ENCODE measurements at regions not wholly inside any gene's neighbourhood (a gene's known extent, or its start where the extent isn't known, plus 50 kb on each side); places are given as distances from the start of the nearest gene placed in this dataset.

DNA sequence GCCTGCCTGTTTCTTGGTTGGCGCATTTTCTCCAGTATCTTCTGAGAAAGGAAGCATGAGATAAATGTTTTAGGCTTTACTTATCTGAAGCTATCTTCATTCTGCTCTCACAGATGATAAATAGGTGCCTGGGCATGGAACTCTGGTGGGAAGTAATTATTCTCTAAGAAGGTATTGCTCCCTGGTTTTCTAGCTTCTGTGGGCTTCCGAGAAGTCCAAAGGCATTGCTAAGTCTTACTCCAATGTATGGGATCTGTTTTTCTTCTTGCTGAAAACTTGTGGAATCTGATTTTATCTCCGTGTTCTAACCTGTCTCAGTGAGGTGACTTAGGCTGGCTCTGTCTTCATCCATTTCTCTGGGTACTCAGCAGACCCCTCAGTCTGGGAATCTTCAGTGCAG, 224.4 kb upstream of the HS6ST1 start:
- Histone ChIP-seq H4K20me1 (ENCODE audit: insufficient read depth, low read length) (no peaks in the 10 kb centered on the region), H3K9ac (ENCODE audit: low read length) (no peak overlapping the region), H3K79me2 (ENCODE audit: low read length) (no peaks in the 10 kb centered on the region), H3K4me2 (ENCODE audit: low read length) (no peak overlapping the region), H3K4me3 (ENCODE audit: low read length) (no peak overlapping the region), H3K36me3 (replicated peaks; ENCODE audit: low read depth, low read length) (no peaks in the 10 kb centered on the region), H3K9me3 (ENCODE audit: insufficient read depth, low read length) (no peaks in the 10 kb centered on the region), H3K27ac (ENCODE audit: low read length) (no peak overlapping the region), H3K27me3 (ENCODE audit: low read depth, low read length) (no peaks in the 10 kb centered on the region), H2AFZ (ENCODE audit: low read depth, low read length) (no peak overlapping the region), H3K4me1 (ENCODE audit: low read length) (no peaks in the 10 kb centered on the region)
- no peak for TF ChIP-seq EZH2phosphoT487 (IDR thresholded peaks at IDR 0.05; ENCODE audit: low read depth)
- TF ChIP-seq, protein P1, sequence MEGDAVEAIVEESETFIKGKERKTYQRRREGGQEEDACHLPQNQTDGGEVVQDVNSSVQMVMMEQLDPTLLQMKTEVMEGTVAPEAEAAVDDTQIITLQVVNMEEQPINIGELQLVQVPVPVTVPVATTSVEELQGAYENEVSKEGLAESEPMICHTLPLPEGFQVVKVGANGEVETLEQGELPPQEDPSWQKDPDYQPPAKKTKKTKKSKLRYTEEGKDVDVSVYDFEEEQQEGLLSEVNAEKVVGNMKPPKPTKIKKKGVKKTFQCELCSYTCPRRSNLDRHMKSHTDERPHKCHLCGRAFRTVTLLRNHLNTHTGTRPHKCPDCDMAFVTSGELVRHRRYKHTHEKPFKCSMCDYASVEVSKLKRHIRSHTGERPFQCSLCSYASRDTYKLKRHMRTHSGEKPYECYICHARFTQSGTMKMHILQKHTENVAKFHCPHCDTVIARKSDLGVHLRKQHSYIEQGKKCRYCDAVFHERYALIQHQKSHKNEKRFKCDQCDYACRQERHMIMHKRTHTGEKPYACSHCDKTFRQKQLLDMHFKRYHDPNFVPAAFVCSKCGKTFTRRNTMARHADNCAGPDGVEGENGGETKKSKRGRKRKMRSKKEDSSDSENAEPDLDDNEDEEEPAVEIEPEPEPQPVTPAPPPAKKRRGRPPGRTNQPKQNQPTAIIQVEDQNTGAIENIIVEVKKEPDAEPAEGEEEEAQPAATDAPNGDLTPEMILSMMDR (IDR thresholded peaks at IDR 0.05; ENCODE audit: low read depth, low read length), result no peak

DNA sequence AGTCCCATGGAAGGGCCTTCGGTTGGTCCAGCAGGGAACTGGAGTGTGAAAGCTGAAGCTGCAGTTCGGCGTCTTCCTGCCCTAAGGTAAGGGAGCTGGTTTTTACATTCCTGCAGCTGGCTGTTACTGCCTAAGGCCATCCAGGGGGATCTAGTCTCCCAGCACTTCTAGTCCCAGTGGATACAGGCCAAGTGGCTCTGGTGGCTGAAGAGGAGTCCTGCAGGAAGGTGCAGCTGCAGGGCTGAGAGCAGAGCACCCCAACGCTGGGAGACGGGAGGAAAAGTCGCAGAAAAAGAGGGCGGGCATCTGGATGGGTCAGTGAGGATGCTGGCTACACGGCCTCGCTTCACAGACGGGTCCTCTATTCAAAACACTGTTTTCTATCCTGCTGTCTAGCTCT, 225.0 kb upstream of the HS6ST1 start:
- no peak overlapping the region for H3K27ac ChIP-seq (ENCODE audit: low read length)

DNA sequence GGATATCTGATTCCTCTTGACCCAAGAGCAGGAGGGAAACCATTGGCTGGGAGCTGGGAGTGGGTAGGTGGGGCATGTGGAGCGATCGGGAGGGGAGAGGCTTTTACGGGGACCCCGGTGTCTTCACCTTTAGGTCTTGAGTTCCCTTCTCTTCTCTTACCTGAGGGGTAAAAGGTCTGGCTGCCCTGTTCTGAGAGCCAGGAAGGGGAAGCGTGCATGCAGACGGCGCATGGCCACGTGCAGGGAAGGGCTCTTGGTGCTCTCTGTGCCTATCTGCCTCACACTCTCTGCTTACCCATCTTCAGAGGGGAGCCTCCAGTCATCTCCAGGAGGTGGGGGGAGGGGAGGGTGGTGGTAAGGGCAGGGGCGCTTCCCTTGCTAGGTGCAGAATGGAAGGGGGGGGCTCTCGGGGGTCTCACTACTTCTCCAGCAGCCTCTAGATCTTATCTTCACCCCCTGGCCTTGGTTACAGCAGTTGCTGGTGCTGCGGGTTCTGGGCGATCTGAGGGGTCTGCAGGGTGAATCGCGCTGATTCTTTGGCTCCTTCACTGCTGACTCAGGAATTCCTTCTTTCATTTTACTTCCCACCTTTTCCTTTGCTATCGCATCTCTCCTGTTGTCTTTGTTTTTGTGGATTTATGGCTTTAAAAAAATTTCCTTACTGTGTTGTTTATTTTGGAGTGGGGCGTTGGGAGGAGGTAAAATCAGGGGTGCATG, 225.8 kb upstream of the HS6ST1 start:
- TF ChIP-seq EZH2phosphoT487 (IDR thresholded peaks at IDR 0.05; ENCODE audit: low read depth), result no peak
- TF ChIP-seq, protein P1 (IDR thresholded peaks at IDR 0.05; ENCODE audit: low read depth, low read length), result no peak
- Histone ChIP-seq H3K4me2 (ENCODE audit: low read length) (no peak overlapping the region), H3K4me3 (ENCODE audit: low read length) (no peak overlapping the region)

More for the DNA sequence above, 225.0 kb upstream of the HS6ST1 start:
- no peaks in the 10 kb centered on the region for H3K9me3 ChIP-seq (ENCODE audit: insufficient read depth, low read length)
- no peaks in the 10 kb centered on the region for H3K4me1 ChIP-seq (ENCODE audit: low read length)
- H3K79me2 ChIP-seq (ENCODE audit: low read length), result no peaks in the 10 kb centered on the region
- no peak overlapping the region for H2AFZ ChIP-seq (ENCODE audit: low read depth, low read length)
- H4K20me1 ChIP-seq (ENCODE audit: insufficient read depth, low read length), result no peaks in the 10 kb centered on the region
- TF ChIP-seq, protein P1 (IDR thresholded peaks at IDR 0.05; ENCODE audit: low read depth, low read length), result no peak
- TF ChIP-seq EZH2phosphoT487 (IDR thresholded peaks at IDR 0.05; ENCODE audit: low read depth), result no peak
- H3K4me2 ChIP-seq (ENCODE audit: low read length), result no peak overlapping the region
- H3K36me3 ChIP-seq (replicated peaks; ENCODE audit: low read depth, low read length), result no peaks in the 10 kb centered on the region
- H3K9ac ChIP-seq (ENCODE audit: low read length), result no peak overlapping the region
- no peak overlapping the region for H3K4me3 ChIP-seq (ENCODE audit: low read length)
- no peaks in the 10 kb centered on the region for H3K27me3 ChIP-seq (ENCODE audit: low read depth, low read length)

DNA sequence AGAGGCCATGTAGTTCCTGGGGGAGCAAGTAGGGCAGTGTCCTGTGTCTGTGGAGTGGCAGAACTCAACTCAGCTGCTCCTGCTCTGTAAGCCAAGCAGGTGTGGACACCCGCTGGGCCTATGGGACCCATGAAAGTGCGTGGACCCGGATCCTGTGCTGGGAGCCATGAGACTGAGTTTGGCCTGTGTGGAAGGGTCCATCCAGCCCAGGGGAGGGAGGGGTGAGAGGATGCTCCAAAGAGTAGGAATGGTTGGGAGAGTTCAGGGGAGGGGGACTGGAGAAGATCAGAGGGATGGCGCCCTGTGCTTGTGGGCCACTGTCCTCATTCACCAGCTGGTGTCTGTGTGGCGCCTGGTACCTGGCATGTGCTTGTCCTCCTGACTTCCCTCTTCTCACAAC, 226.4 kb upstream of the HS6ST1 start:
- H4K20me1 ChIP-seq (ENCODE audit: insufficient read depth, low read length), result no peaks in the 10 kb centered on the region
- H3K27ac ChIP-seq (ENCODE audit: low read length), result no peak overlapping the region
- H3K9me3 ChIP-seq (ENCODE audit: insufficient read depth, low read length), result no peaks in the 10 kb centered on the region
- H3K27me3 ChIP-seq (ENCODE audit: low read depth, low read length), result no peaks in the 10 kb centered on the region
- no peaks in the 10 kb centered on the region for H3K36me3 ChIP-seq (replicated peaks; ENCODE audit: low read depth, low read length)
- TF ChIP-seq, protein P1 (IDR thresholded peaks at IDR 0.05; ENCODE audit: low read depth, low read length), result no peak
- TF ChIP-seq EZH2phosphoT487 (IDR thresholded peaks at IDR 0.05; ENCODE audit: low read depth), result no peak
- H3K9ac ChIP-seq (ENCODE audit: low read length), result no peak overlapping the region
- no peaks in the 10 kb centered on the region for H3K79me2 ChIP-seq (ENCODE audit: low read length)
- no peak overlapping the region for H3K4me2 ChIP-seq (ENCODE audit: low read length)
- no peak overlapping the region for H2AFZ ChIP-seq (ENCODE audit: low read depth, low read length)
- H3K4me1 ChIP-seq (ENCODE audit: low read length), result no peaks in the 10 kb centered on the region
- no peak overlapping the region for H3K4me3 ChIP-seq (ENCODE audit: low read length)

More for the DNA sequence above, 225.8 kb upstream of the HS6ST1 start:
- Histone ChIP-seq H3K9me3 (ENCODE audit: insufficient read depth, low read length) (no peaks in the 10 kb centered on the region), H3K36me3 (replicated peaks; ENCODE audit: low read depth, low read length) (no peaks in the 10 kb centered on the region), H4K20me1 (ENCODE audit: insufficient read depth, low read length) (no peaks in the 10 kb centered on the region), H3K4me1 (ENCODE audit: low read length) (no peaks in the 10 kb centered on the region), H2AFZ (ENCODE audit: low read depth, low read length) (no peak overlapping the region), H3K27me3 (ENCODE audit: low read depth, low read length) (no peaks in the 10 kb centered on the region), H3K79me2 (ENCODE audit: low read length) (no peaks in the 10 kb centered on the region), H3K9ac (ENCODE audit: low read length) (no peak overlapping the region), H3K27ac (ENCODE audit: low read length) (no peak overlapping the region)
